ENCODE measurements at regions not wholly inside any gene's neighbourhood (a gene's known extent, or its start where the extent isn't known, plus 50 kb on each side); places are given as distances from the start of the nearest gene placed in this dataset.

DNA sequence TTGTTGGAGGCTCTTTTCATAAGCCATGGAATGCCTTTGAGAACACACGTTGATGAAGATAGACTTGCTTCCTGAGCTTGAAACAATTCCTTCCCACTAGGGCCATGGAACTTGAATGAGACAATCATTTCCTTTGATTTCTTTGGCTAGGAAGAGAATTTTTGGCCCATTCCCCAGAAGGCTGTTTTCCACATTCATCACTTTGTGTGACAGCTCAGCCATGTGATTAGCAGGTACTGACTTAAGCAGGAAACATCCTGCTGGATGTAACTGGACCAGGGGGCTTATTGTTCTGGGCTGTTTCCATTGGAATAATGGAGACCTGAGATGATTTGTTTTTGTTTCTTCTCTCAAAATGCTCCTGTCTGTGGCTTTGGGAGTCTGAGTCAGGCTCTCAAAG is 469.8 kb upstream of the SEL1L start:
- H3K27me3 Mint-ChIP-seq (ENCODE audit: unreplicated experiment), result no peaks in the 10 kb centered on the region
- DNase-seq (ENCODE audit: extremely low spot score, unreplicated experiment), result no peak
- H3K9me3 Mint-ChIP-seq (ENCODE audit: unreplicated experiment), result peaks cover 35% of the 10 kb centered on the region
- H3K36me3 Mint-ChIP-seq (ENCODE audit: unreplicated experiment), result no peaks in the 10 kb centered on the region
- H3K4me3 Mint-ChIP-seq (ENCODE audit: unreplicated experiment), result no peak overlapping the region
- no peak overlapping the region for H3K27ac Mint-ChIP-seq (ENCODE audit: unreplicated experiment)
- no peaks in the 10 kb centered on the region for H3K4me1 Mint-ChIP-seq (ENCODE audit: unreplicated experiment)
- TF ChIP-seq, protein P1, sequence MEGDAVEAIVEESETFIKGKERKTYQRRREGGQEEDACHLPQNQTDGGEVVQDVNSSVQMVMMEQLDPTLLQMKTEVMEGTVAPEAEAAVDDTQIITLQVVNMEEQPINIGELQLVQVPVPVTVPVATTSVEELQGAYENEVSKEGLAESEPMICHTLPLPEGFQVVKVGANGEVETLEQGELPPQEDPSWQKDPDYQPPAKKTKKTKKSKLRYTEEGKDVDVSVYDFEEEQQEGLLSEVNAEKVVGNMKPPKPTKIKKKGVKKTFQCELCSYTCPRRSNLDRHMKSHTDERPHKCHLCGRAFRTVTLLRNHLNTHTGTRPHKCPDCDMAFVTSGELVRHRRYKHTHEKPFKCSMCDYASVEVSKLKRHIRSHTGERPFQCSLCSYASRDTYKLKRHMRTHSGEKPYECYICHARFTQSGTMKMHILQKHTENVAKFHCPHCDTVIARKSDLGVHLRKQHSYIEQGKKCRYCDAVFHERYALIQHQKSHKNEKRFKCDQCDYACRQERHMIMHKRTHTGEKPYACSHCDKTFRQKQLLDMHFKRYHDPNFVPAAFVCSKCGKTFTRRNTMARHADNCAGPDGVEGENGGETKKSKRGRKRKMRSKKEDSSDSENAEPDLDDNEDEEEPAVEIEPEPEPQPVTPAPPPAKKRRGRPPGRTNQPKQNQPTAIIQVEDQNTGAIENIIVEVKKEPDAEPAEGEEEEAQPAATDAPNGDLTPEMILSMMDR (IDR thresholded peaks at IDR 0.05), result no peak

GRCh38 chr14:82009076-82009475 is 475.4 kb upstream of the SEL1L start:
- Mint-ChIP-seq H3K9me3 (ENCODE audit: unreplicated experiment) (peaks cover 51% of the 10 kb centered on the region), H3K27ac (ENCODE audit: unreplicated experiment) (no peak overlapping the region), H3K36me3 (ENCODE audit: unreplicated experiment) (no peaks in the 10 kb centered on the region), H3K27me3 (ENCODE audit: unreplicated experiment) (no peaks in the 10 kb centered on the region), H3K4me1 (ENCODE audit: unreplicated experiment) (no peaks in the 10 kb centered on the region), H3K4me3 (ENCODE audit: unreplicated experiment) (no peak overlapping the region)
- TF ChIP-seq, protein P1 (IDR thresholded peaks at IDR 0.05), result no peak
- no peak for DNase-seq (ENCODE audit: extremely low spot score, unreplicated experiment)

DNA sequence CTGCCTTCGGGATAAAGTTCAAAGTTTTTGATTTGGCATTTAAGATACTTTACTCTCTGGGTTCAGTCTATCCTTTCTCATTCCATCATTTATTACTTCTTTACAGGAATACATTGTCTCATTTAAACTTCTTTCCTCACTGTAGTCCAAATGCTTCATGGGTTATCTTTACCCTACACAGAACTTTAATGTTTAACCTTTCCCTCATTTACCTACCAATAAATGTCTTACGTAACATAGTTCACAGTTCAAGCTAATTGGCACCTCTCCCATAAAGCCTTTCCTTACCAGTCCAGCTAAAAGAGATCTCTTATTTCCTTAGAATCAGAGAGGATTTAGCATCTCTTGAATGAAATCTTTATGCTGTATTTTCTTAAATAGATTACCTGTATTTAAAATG is 476.3 kb upstream of the SEL1L start:
- Mint-ChIP-seq H3K27ac (ENCODE audit: unreplicated experiment) (no peak overlapping the region), H3K36me3 (ENCODE audit: unreplicated experiment) (no peaks in the 10 kb centered on the region), H3K4me1 (ENCODE audit: unreplicated experiment) (no peaks in the 10 kb centered on the region), H3K9me3 (ENCODE audit: unreplicated experiment) (peaks cover 60% of the 10 kb centered on the region), H3K4me3 (ENCODE audit: unreplicated experiment) (no peak overlapping the region), H3K27me3 (ENCODE audit: unreplicated experiment) (no peaks in the 10 kb centered on the region)
- TF ChIP-seq, protein P1 (IDR thresholded peaks at IDR 0.05), result no peak
- no peak for DNase-seq (ENCODE audit: extremely low spot score, unreplicated experiment)

- no peak for DNase-seq (ENCODE audit: extremely low spot score, unreplicated experiment)
- H3K27ac Mint-ChIP-seq (ENCODE audit: unreplicated experiment), result no peak overlapping the region
- H3K9me3 Mint-ChIP-seq (ENCODE audit: unreplicated experiment), result peaks cover 54% of the 10 kb centered on the region
- TF ChIP-seq, protein P1 (IDR thresholded peaks at IDR 0.05), result no peak
- no peaks in the 10 kb centered on the region for H3K4me1 Mint-ChIP-seq (ENCODE audit: unreplicated experiment)
- no peaks in the 10 kb centered on the region for H3K36me3 Mint-ChIP-seq (ENCODE audit: unreplicated experiment)
- no peak overlapping the region for H3K4me3 Mint-ChIP-seq (ENCODE audit: unreplicated experiment)
- H3K27me3 Mint-ChIP-seq (ENCODE audit: unreplicated experiment), result no peaks in the 10 kb centered on the region
Measured at GRCh38 chr14:82011460-82011859, 477.8 kb upstream of the SEL1L start.

- no peak overlapping the region for H3K4me3 Mint-ChIP-seq (ENCODE audit: unreplicated experiment)
- no peaks in the 10 kb centered on the region for H3K36me3 Mint-ChIP-seq (ENCODE audit: unreplicated experiment)
- no peak overlapping the region for H3K27ac Mint-ChIP-seq (ENCODE audit: unreplicated experiment)
- TF ChIP-seq, protein P1 (IDR thresholded peaks at IDR 0.05), result no peak
- H3K27me3 Mint-ChIP-seq (ENCODE audit: unreplicated experiment), result no peaks in the 10 kb centered on the region
- DNase-seq (ENCODE audit: extremely low spot score, unreplicated experiment), result no peak
- peaks cover 58% of the 10 kb centered on the region for H3K9me3 Mint-ChIP-seq (ENCODE audit: unreplicated experiment)
- no peaks in the 10 kb centered on the region for H3K4me1 Mint-ChIP-seq (ENCODE audit: unreplicated experiment)
Measured at GRCh38 chr14:82029038-82029437, 495.4 kb upstream of the SEL1L start.

All from osteocyte (in vitro differentiated cells).